COR-L47 (cell line): ENCODE measurements at regions not wholly inside any gene's neighbourhood (a gene's known extent, or its start where the extent isn't known, plus 50 kb on each side); places are given as distances from the start of the nearest gene placed in this dataset.

Source experiments
- DNase-seq: peaks from one replicate; lab custom pipeline; 2025; lab: John Stamatoyannopoulos, UW

DNA sequence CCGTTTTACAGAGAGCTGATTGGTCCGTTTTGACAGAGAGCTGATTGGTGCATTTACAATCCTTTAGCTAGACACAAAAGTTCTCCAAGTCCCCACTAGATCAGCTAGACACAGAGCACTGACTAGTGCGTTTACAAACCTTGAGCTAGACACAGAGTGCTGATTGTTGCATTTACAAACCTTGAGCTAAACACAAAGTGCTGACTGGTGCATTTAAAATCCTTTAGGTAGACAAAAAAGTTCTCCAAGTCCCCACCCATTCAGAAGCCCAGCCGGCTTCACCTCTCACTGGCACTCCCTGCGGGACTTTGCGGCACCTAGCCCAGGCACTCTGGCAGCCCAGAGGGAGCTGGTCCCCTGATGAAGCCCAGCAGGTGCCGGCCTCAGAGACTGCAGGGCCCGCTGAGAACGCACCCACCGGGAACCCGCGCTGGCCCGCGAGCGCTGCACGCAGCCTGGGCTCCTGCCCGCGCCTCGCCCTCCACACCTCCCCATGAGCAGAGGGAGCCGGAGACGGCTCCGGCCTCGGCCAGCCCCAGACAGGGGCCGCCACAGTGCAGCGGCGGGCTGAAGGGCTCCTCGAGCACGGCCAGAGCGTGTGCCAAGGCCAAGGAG is 508.1 kb upstream of the CHAC2 start:
- DNase-seq, result no peak

- no peak for DNase-seq
Observed at GRCh38 chr2:53257287-53257686, 510.3 kb upstream of the CHAC2 start.

DNA sequence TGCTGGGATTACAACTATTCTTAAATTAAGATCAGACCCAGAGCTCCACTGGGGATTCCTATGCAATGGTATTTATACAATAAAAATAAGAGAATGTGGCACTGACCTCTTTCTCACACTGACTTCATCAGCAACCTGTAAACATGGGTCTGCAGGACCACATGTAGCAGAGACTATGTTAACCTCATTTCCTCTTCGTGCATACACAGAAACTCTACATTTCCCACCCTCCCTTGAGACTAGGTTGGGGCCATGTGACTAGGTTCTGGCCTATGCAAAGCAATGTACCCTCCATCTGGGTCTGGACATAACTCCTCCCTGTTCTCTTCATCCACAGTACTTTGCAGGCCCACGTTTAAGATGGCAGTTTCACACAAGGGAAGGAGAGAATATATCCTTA is 514.4 kb upstream of the CHAC2 start:
- DNase-seq, result no peak

DNA sequence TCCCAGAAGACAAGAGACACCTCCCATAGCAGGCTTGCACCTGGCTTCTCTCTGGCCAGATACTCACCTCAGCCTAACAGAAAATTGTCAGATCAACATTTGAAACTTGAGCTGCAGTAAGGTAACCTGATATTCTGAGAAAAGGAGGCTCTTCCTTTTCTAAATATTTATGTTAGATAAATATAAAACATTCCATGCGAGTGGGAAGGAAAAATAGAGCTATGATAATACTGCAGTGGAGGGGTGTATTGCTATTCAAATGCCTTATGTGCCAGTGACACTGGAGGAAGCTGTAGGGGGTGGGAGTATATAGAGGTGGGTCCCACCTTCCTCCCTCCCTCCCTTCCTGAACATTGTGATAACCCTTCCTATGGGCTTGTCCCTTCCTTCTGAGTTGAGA is 515.5 kb upstream of the CHAC2 start:
- no peak for DNase-seq

- DNase-seq, result no peak
Observed at GRCh38 chr2:53247956-53248735, 519.5 kb upstream of the CHAC2 start.

GRCh38 chr2:53243430-53243829 is 524.2 kb upstream of the CHAC2 start:
- DNase-seq, result no peak

- peak; percentile 4 for DNase-seq
Observed at GRCh38 chr2:53242090-53242489, 525.5 kb upstream of the CHAC2 start.

DNA sequence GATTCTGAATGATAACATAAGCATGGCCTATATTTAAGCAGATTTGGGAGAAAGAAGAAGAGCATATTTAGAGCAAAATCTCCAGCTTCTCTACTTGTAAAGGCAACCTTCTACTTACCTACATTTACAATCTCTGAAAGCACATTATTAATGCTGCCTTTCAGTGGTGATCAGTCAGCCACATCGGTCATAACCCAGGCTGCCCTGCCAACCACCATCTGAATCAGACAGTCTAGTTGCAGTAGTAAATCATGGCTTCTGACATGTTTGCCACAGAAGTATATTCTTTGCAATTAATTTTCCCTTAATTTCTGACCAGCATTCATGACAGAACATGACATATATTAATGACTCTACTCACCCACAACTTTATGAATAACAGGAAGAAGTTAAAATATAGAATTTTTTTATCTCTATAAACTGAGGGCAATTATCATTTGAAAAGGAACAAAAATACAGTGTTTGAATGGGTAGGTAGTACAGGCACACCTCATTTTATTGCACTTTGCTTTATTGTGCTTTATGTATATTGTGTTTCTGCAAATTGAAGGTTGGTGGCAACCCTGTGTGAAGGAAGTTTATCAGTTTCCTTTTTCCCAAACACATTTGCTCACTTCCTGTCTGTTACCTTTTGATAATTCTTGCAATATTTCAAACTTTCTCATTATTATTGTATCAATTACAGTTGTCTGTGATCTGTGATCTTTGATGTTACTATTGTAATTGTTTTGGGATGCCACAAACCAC is 531.6 kb upstream of the CHAC2 start:
- no peak for DNase-seq

- no peak for DNase-seq
Observed at GRCh38 chr2:53234548-53234903, 533.1 kb upstream of the CHAC2 start.

- no peak for DNase-seq
Observed at GRCh38 chr2:53233759-53234547, 533.7 kb upstream of the CHAC2 start.

DNA sequence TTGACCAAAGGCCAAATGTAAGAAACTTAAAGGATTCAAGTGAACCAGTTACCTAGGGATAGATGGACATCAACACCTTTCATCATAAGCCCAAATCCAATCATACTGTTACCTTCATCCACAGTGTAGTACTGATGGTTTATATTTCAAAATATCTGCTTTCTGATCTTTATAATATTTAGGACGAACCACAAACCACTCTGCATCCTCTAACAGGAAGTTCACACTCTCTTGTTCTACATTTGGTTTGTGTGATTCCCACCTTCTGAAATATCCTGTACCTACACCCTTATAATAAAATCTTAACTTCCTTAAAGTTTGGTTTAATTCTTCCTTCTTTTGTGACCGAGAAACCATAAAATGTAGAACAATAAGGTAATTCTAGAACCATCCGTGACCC is 535.7 kb upstream of the CHAC2 start:
- DNase-seq, result no peak

DNA sequence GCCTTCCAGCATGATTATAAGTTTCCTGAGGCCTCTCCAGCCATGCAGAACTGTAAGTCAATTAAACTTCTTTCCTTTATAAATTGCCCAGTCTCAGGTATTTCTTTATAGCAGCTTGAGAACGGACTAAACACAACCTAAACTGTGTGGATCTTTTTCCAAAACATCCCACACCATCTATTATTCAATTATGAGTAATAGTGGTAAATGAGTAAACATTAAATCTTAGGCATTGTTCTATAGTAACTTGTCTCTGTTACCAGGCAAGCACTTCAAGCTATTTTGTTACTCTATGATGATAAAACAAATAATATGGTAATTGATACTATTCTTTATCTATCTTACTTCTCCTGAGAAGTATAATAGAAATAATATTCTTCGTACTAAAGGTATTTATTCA is 536.9 kb upstream of the CHAC2 start:
- no peak for DNase-seq

- DNase-seq, result no peak
Observed at GRCh38 chr2:53227535-53227934, 540.1 kb upstream of the CHAC2 start.

DNA sequence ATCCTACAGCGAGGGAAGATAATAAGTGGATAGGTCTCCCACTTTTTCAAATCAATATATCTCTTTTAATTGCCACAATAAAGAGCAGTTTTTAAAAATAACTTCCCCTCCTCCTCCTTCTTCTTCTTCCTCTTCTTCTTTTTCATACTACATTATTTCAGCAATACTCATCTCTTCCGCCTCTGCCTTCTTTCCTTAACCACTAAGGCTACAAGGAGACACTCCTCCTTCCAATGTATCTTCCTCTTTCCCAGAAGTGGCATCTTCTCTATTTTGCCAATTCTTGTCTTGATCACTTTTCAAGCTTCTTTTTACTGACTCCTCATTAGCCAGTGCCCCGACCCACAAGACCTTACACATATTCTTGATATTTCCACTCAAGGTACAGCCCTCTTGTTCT is 546.6 kb upstream of the CHAC2 start:
- DNase-seq, result no peak

- DNase-seq, result no peak
Observed at GRCh38 chr2:53217250-53217649, 550.4 kb upstream of the CHAC2 start.

- no peak for DNase-seq
Observed at GRCh38 chr2:53216805-53217204, 550.8 kb upstream of the CHAC2 start.

DNA sequence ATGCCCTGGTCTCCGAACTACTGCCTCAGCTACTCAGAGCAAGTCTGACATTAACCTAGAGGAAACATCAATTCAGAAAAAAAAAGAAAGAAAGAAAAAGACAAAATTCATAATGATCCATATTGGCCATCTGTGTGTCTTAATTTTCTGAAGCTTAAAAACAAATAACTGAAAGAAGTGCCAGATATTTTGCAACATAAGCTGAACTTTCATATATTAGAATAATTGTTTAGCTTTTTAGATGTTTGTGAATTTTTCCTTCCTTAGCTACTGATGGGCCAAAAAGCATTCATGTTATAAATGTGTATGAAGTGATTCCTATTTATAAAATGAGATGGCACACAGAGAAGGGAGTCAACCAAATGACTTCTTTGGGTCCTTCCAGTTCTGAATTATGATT is 555.0 kb upstream of the CHAC2 start:
- DNase-seq, result no peak

- no peak for DNase-seq
Observed at GRCh38 chr2:53211201-53211774, 556.3 kb upstream of the CHAC2 start.

GRCh38 chr2:53210538-53210937 is 557.1 kb upstream of the CHAC2 start:
- DNase-seq, result no peak

DNA sequence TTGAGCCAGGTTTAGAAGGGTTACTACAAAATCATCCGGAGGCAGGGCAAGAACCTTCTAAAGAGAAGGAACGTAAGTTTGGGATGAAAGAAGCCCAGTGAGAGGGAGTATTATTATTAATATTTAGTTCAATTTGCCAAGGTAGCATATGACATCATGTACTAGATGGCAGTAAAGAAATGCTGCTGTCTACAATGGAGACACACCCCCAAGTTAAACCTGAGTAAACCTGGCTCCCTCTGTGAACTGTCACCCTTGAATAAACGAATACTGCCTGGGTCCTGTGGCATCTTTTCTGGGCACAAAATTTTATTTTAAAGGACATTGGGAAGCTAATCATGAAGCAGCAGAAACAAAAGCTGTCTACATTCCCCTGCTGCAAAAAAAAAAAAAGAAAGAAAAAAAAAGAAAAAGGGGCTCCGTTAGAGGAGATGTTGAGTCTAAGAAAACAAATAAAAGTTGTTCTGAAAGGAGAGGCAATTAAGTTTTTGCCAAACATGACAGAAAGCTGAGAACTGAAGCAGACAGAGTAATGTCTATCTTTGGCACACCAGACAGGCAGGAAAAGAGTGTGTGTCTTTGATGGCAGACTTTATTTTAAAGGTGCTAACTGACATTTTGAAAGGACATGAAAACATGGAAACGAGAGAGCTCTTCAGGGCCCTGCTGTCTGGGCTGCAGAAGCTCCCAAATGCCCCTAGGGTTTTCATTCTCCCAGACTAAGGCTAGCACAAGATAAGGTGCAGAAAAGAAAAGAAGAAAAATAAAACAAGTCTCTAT is 557.7 kb upstream of the CHAC2 start:
- no peak for DNase-seq

DNA sequence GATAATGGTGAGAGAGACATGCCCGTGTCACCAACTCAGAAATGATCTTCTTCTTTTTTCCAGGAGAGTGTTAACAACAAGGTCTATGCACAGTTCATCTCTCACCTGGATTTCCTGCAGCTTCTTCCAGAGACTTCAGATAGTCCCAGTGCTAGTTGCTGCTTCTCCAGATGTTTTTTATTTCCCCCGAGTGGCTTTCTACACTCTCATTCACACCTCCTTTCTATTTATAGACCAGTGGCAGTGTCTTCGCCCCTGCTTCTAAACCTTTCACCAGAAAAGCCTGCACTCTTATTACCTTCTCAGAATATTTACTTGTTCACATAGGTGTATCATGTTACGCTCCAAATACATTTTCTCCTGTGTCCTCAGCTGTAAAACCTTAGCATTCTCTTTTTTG is 558.8 kb upstream of the CHAC2 start:
- DNase-seq, result no peak
